ENCODE measurements at regions not wholly inside any gene's neighbourhood (a gene's known extent, or its start where the extent isn't known, plus 50 kb on each side); places are given as distances from the start of the nearest gene placed in this dataset.

DNA sequence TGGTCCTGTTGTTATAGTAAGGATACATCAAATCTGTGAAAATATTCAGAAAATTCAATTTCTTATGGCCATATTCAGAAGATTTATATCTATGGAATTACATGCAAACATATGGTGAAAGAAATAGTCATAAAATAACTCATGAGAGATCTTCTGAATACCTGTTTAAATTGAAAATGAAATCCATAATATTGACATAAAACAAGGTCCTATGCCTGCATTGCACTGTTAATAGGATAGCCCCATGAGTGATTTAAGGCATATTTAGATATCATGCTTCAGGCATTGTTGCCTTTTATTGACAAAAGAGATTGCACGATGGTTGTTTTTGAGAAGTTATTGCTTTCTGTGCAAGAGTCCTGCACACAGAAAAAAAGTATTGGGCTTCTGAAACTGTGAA, 591.7 kb upstream of the ZNF717 start:
- no peak for TF ChIP-seq CTCF (IDR thresholded peaks at IDR 0.05; ENCODE audit: borderline replicate concordance, extremely low read depth, low read length, poor library complexity, severe bottlenecking)
- no peak for TF ChIP-seq EZH2 (IDR thresholded peaks at IDR 0.05; ENCODE audit: borderline replicate concordance, low read depth, low read length, severe bottlenecking)

Measured in DND-41 (cell line).